OCI-LY1 (cell line): ENCODE measurements at regions not wholly inside any gene's neighbourhood (a gene's known extent, or its start where the extent isn't known, plus 50 kb on each side); places are given as distances from the start of the nearest gene placed in this dataset.

Experiments
- H2AFZ ChIP-seq: fragments of 200-600 bp; sonication (generic), shearing (Covaris generic); 2 replicates; pipeline ENCODE4 v1.6.0; 2014; ENCODE audit warnings: antibody characterized with exemption, mild to moderate bottlenecking, low read length
- H3F3A ChIP-seq: fragments of 200-600 bp; sonication (generic), shearing (Covaris generic); 2 replicates; pipeline ENCODE4 v1.6.0; 2014; ENCODE audit warnings: mild to moderate bottlenecking, antibody characterized with exemption, low read length, moderate library complexity; ENCODE audit not compliant: insufficient read depth
- H3K27ac ChIP-seq: fragments of 200-600 bp; sonication (generic); 2 replicates; pipeline ENCODE4 v1.5.1; 2014; ENCODE audit warnings: low read length, mixed run types, mild to moderate bottlenecking, low read depth; ENCODE audit not compliant: poor library complexity, severe bottlenecking
- H3K27me3 ChIP-seq: fragments of 200-600 bp; sonication (generic); 2 replicates; pipeline ENCODE4 v1.6.0; 2014; ENCODE audit warnings: antibody characterized with exemption, mild to moderate bottlenecking, low read length, moderate library complexity; ENCODE audit not compliant: insufficient read depth
- H3K36me3 ChIP-seq: fragments of 200-600 bp; sonication (generic); 2 replicates; pipeline ENCODE4 v1.6.1; 2014; ENCODE audit warnings: mild to moderate bottlenecking, antibody characterized with exemption, low read length, moderate library complexity, mixed read lengths; ENCODE audit not compliant: insufficient read depth
- H3K4me1 ChIP-seq: fragments of 200-600 bp; sonication (generic); 2 replicates; pipeline ENCODE4 v1.5.1; 2014; ENCODE audit warnings: mild to moderate bottlenecking, low read length, moderate library complexity; ENCODE audit not compliant: insufficient read depth, severe bottlenecking
- H3K4me2 ChIP-seq: fragments of 200-600 bp; sonication (generic), shearing (Covaris generic); 2 replicates; pipeline ENCODE4 v1.6.1; 2014; ENCODE audit warnings: low read length
- H3K4me3 ChIP-seq: fragments of 200-600 bp; sonication (generic); 2 replicates; pipeline ENCODE4 v1.5.1; 2014; ENCODE audit warnings: low read length, low read depth, mild to moderate bottlenecking, mixed read lengths; ENCODE audit not compliant: poor library complexity, severe bottlenecking
- H3K79me2 ChIP-seq: fragments of 200-600 bp; shearing (Covaris generic); 2 replicates; pipeline ENCODE4 v1.6.1; 2016; ENCODE audit warnings: mixed run types, low read length, mixed read lengths; ENCODE audit not compliant: insufficient read depth
- H3K9ac ChIP-seq: fragments of 200-600 bp; sonication (generic), shearing (Covaris generic); 2 replicates; pipeline ENCODE4 v1.6.1; 2014; ENCODE audit warnings: mild to moderate bottlenecking, low read length, mixed read lengths
- H3K9me2 ChIP-seq: fragments of 200-600 bp; sonication (generic), shearing (Covaris generic); 2 replicates; pipeline ENCODE4 v1.6.1; 2014; ENCODE audit warnings: low read depth, mild to moderate bottlenecking, low read length, mixed read lengths
- H3K9me3 ChIP-seq: fragments of 200-600 bp; shearing (Covaris generic); 2 replicates; pipeline ENCODE4 v1.6.1; 2014; ENCODE audit warnings: low read length, mixed read lengths
- H4K20me1 ChIP-seq: fragments of 200-600 bp; sonication (generic), shearing (Covaris generic); 2 replicates; pipeline ENCODE4 v1.6.0; 2016; ENCODE audit warnings: mild to moderate bottlenecking, low read length; ENCODE audit not compliant: insufficient read depth
- CTCF ChIP-seq: fragments of 200-600 bp; sonication (generic), shearing (Covaris generic); IDR thresholded peaks from 2 replicates; pipeline ENCODE4 v1.5.1; 2017; ENCODE audit warnings: mild to moderate bottlenecking, antibody characterized with exemption, low read length, moderate library complexity, mixed read lengths
- EZH2 ChIP-seq: fragments of 200-600 bp; sonication (generic), shearing (Covaris generic); IDR thresholded peaks from 2 replicates; pipeline ENCODE4 v1.8.0; 2017; ENCODE audit warnings: borderline replicate concordance, mixed run types, mild to moderate bottlenecking, antibody characterized with exemption, low read length, moderate library complexity, mixed read lengths

GRCh38 chr2:238701341-238702206, 146.3 kb upstream of the TWIST2 start:
- no peaks in the 10 kb centered on the region for H4K20me1 ChIP-seq
- TF ChIP-seq CTCF: no peak
- no peak for TF ChIP-seq EZH2
- H2AFZ ChIP-seq: no peak overlapping the region
- H3K27me3 ChIP-seq: no peaks in the 10 kb centered on the region; the same call in 1 of the 2 replicates
- no peaks in the 10 kb centered on the region for H3K9me3 ChIP-seq
- no peaks in the 10 kb centered on the region for H3K36me3 ChIP-seq
- H3K9ac ChIP-seq: no peak overlapping the region
- H3F3A ChIP-seq: no peaks in the 10 kb centered on the region
- H3K79me2 ChIP-seq: no peaks in the 10 kb centered on the region
- no peaks in the 10 kb centered on the region for H3K9me2 ChIP-seq
- no peaks in the 10 kb centered on the region for H3K4me1 ChIP-seq
- H3K4me3 ChIP-seq: no peak overlapping the region
- H3K27ac ChIP-seq: no peak overlapping the region
- no peak overlapping the region for H3K4me2 ChIP-seq

DNA sequence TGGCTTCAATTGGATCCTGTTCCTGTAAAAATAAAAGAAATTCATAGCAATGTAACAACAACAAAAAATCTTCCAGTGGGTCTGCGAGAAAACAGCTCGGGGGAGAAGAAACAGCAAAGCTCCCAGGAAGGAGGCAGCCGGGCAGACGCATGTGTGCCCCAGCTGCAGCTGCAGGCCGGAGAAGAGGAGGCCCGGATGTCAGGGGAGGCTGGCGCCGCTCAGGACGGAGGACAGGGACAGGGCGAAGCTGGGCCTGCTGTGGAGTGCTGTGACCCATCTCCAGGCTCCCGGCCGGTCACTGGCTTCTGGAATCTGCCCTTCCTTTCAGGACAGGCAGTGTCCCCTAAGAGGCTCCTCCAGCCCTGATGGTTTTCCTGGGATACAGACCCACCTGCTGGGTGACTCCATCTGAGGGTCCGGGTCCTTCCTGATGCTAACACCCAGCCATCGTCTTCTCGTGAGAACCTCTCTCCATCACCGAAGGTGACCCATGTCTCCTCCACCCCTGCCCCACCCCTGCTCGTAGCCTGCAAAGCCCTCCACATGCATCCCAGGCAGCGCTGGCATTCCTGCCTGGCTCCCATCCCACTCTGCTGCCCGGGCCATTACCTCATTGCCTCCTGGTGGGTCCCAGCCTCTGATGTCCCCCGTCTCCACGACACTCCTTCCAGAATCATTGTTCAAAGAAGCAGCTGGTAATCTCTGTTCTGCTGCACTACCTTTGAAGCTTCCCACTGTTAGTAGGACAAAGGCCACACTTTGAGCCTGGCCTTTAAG, 145.4 kb upstream of the TWIST2 start:
- Histone ChIP-seq H3K79me2 (no peaks in the 10 kb centered on the region), H3K9me2 (no peaks in the 10 kb centered on the region), H4K20me1 (no peaks in the 10 kb centered on the region), H3K36me3 (no peaks in the 10 kb centered on the region), H3K4me3 (no peak overlapping the region), H2AFZ (no peak overlapping the region), H3K4me1 (no peaks in the 10 kb centered on the region), H3F3A (no peaks in the 10 kb centered on the region), H3K27ac (no peak overlapping the region), H3K9me3 (no peaks in the 10 kb centered on the region), H3K4me2 (no peak overlapping the region), H3K9ac (no peak overlapping the region), H3K27me3 (no peaks in the 10 kb centered on the region; the same call in 1 of the 2 replicates)
- TF ChIP-seq EZH2: no peak
- no peak for TF ChIP-seq CTCF

- Histone ChIP-seq H3K9me3 (no peaks in the 10 kb centered on the region), H3K4me1 (no peaks in the 10 kb centered on the region), H3F3A (no peaks in the 10 kb centered on the region), H2AFZ (no peak overlapping the region), H4K20me1 (no peaks in the 10 kb centered on the region), H3K9ac (no peak overlapping the region), H3K27ac (no peak overlapping the region), H3K79me2 (no peaks in the 10 kb centered on the region), H3K4me2 (no peak overlapping the region), H3K4me3 (no peak overlapping the region), H3K36me3 (no peaks in the 10 kb centered on the region), H3K9me2 (no peaks in the 10 kb centered on the region), H3K27me3 (no peaks in the 10 kb centered on the region)
- TF ChIP-seq CTCF (no peak), EZH2 (no peak)
These were observed 144.9 kb upstream of the TWIST2 start for GRCh38 chr2:238703053-238703415.
